ENCODE measurements at regions not wholly inside any gene's neighbourhood (a gene's known extent, or its start where the extent isn't known, plus 50 kb on each side); places are given as distances from the start of the nearest gene placed in this dataset.
"Not testable (repeated sequence)": the region's sequence is repeated elsewhere in the genome, so short reads cannot be mapped to it uniquely, and the experiment has no call there.

- 65% methylated on average over 10 of the region's 10 CpGs for WGBS
- intact Hi-C loops (cut with DNase I) = no loop called here
- Histone ChIP-seq H3K9me3 (ENCODE audit: control insufficient read depth, low read length) (no peaks in the 10 kb centered on the region), H3K4me1 (ENCODE audit: control insufficient read depth, insufficient read depth, low read length) (no peaks in the 10 kb centered on the region), H3K27me3 (ENCODE audit: control insufficient read depth, insufficient read depth) (no peaks in the 10 kb centered on the region), H3K27ac (ENCODE audit: low read length) (no peak overlapping the region), H3K4me3 (ENCODE audit: low read length) (no peak overlapping the region)
- DNase-seq (no peak), ATAC-seq (no peak)
Measured at GRCh38 chr20:57977141-57977540, 251.3 kb downstream of the ANKRD60 start.

- WGBS = 95% methylated on average over 3 of the region's 3 CpGs
- Histone ChIP-seq H3K9me3 (ENCODE audit: control insufficient read depth, low read length) (no peaks in the 10 kb centered on the region), H3K27me3 (ENCODE audit: control insufficient read depth, insufficient read depth) (no peaks in the 10 kb centered on the region), H3K27ac (ENCODE audit: low read length) (no peak overlapping the region), H3K4me3 (ENCODE audit: low read length) (no peak overlapping the region), H3K4me1 (ENCODE audit: control insufficient read depth, insufficient read depth, low read length) (no peaks in the 10 kb centered on the region)
- DNase-seq = no peak
- intact Hi-C loops (cut with DNase I) = no loop called here
- no peak for ATAC-seq
Measured at GRCh38 chr20:57974863-57975262, 253.6 kb downstream of the ANKRD60 start.

- WGBS = 91% methylated on average over 3 of the region's 3 CpGs
- DNase-seq = no peak
Measured at GRCh38 chr20:57973886-57974285, 254.6 kb downstream of the ANKRD60 start.

GRCh38 chr20:57971583-57971982 lies 256.9 kb downstream of the ANKRD60 start:
- H3K4me3 ChIP-seq (ENCODE audit: low read length); H3K4me1 ChIP-seq (ENCODE audit: control insufficient read depth, insufficient read depth, low read length); H3K9me3 ChIP-seq (ENCODE audit: control insufficient read depth, low read length); H3K27ac ChIP-seq (ENCODE audit: low read length); H3K27me3 ChIP-seq (ENCODE audit: control insufficient read depth, insufficient read depth); ATAC-seq; intact Hi-C loops (cut with DNase I); DNase-seq: not testable (repeated sequence)
- 100% methylated on average over 1 of the region's 1 CpG for WGBS

More at GRCh38 chr20:57973886-57974285, 254.6 kb downstream of the ANKRD60 start:
- H3K27ac ChIP-seq (ENCODE audit: low read length) = no peak overlapping the region
- no peaks in the 10 kb centered on the region for H3K27me3 ChIP-seq (ENCODE audit: control insufficient read depth, insufficient read depth)
- no peak overlapping the region for H3K4me3 ChIP-seq (ENCODE audit: low read length)
- intact Hi-C loops (cut with DNase I) = no loop called here
- H3K9me3 ChIP-seq (ENCODE audit: control insufficient read depth, low read length) = no peaks in the 10 kb centered on the region
- no peak for ATAC-seq
- H3K4me1 ChIP-seq (ENCODE audit: control insufficient read depth, insufficient read depth, low read length) = no peaks in the 10 kb centered on the region

GRCh38 chr20:57970856-57971255 lies 257.6 kb downstream of the ANKRD60 start:
- Histone ChIP-seq H3K27me3 (ENCODE audit: control insufficient read depth, insufficient read depth) (no peaks in the 10 kb centered on the region), H3K4me3 (ENCODE audit: low read length) (no peak overlapping the region), H3K4me1 (ENCODE audit: control insufficient read depth, insufficient read depth, low read length) (no peaks in the 10 kb centered on the region), H3K27ac (ENCODE audit: low read length) (no peak overlapping the region), H3K9me3 (ENCODE audit: control insufficient read depth, low read length) (no peaks in the 10 kb centered on the region)
- no peak for DNase-seq
- ATAC-seq = no peak
- intact Hi-C loops (cut with DNase I) = no loop called here
- 65% methylated on average over 6 of the region's 6 CpGs for WGBS

- no peak overlapping the region for H3K4me3 ChIP-seq (ENCODE audit: low read length)
- no peaks in the 10 kb centered on the region for H3K4me1 ChIP-seq (ENCODE audit: control insufficient read depth, insufficient read depth, low read length)
- H3K27ac ChIP-seq (ENCODE audit: low read length) = no peak overlapping the region
- no peak for ATAC-seq
- WGBS = 59% methylated on average over 5 of the region's 5 CpGs
- intact Hi-C loops (cut with DNase I) = no loop called here
- DNase-seq = no peak
- H3K27me3 ChIP-seq (ENCODE audit: control insufficient read depth, insufficient read depth) = no peaks in the 10 kb centered on the region
- H3K9me3 ChIP-seq (ENCODE audit: control insufficient read depth, low read length) = no peaks in the 10 kb centered on the region
Measured at GRCh38 chr20:57970116-57970515, 258.3 kb downstream of the ANKRD60 start.

GRCh38 chr20:57968120-57968519 lies 258.3 kb upstream of the PMEPA1 start:
- 82% methylated on average over 1 of the region's 1 CpG for WGBS
- ATAC-seq (no peak), DNase-seq (no peak)
- Histone ChIP-seq H3K4me1 (ENCODE audit: control insufficient read depth, insufficient read depth, low read length) (no peaks in the 10 kb centered on the region), H3K27me3 (ENCODE audit: control insufficient read depth, insufficient read depth) (no peaks in the 10 kb centered on the region), H3K27ac (ENCODE audit: low read length) (no peak overlapping the region), H3K4me3 (ENCODE audit: low read length) (no peak overlapping the region), H3K9me3 (ENCODE audit: control insufficient read depth, low read length) (no peaks in the 10 kb centered on the region)
- intact Hi-C loops (cut with DNase I) = no loop called here

- Histone ChIP-seq H3K4me1 (ENCODE audit: control insufficient read depth, insufficient read depth, low read length) (no peaks in the 10 kb centered on the region), H3K27me3 (ENCODE audit: control insufficient read depth, insufficient read depth) (no peaks in the 10 kb centered on the region), H3K9me3 (ENCODE audit: control insufficient read depth, low read length) (no peaks in the 10 kb centered on the region), H3K27ac (ENCODE audit: low read length) (no peak overlapping the region), H3K4me3 (ENCODE audit: low read length) (no peak overlapping the region)
- intact Hi-C loops (cut with DNase I) = no loop called here
- DNase-seq (no peak), ATAC-seq (no peak)
- 68% methylated on average over 10 of the region's 10 CpGs for WGBS
Measured at GRCh38 chr20:57967364-57967763, 257.5 kb upstream of the PMEPA1 start.

- intact Hi-C loops (cut with DNase I) = no loop called here
- no peaks in the 10 kb centered on the region for H3K27me3 ChIP-seq (ENCODE audit: control insufficient read depth, insufficient read depth)
- no peak overlapping the region for H3K27ac ChIP-seq (ENCODE audit: low read length)
- WGBS = 68% methylated on average over 5 of the region's 5 CpGs
- H3K4me3 ChIP-seq (ENCODE audit: low read length) = no peak overlapping the region
- DNase-seq (no peak), ATAC-seq (no peak)
- no peaks in the 10 kb centered on the region for H3K4me1 ChIP-seq (ENCODE audit: control insufficient read depth, insufficient read depth, low read length)
- H3K9me3 ChIP-seq (ENCODE audit: control insufficient read depth, low read length) = no peaks in the 10 kb centered on the region
Measured at GRCh38 chr20:57966620-57967019, 256.8 kb upstream of the PMEPA1 start.

- 87% methylated on average over 11 of the region's 11 CpGs for WGBS
- H3K4me3 ChIP-seq (ENCODE audit: low read length) = no peak overlapping the region
- ATAC-seq (no peak), DNase-seq (no peak)
- peaks cover 2% of the 10 kb centered on the region for H3K4me1 ChIP-seq (ENCODE audit: control insufficient read depth, insufficient read depth, low read length)
- no peaks in the 10 kb centered on the region for H3K27me3 ChIP-seq (ENCODE audit: control insufficient read depth, insufficient read depth)
- intact Hi-C loops (cut with DNase I) = no loop called here
- H3K27ac ChIP-seq (ENCODE audit: low read length) = no peak overlapping the region
- H3K9me3 ChIP-seq (ENCODE audit: control insufficient read depth, low read length) = no peaks in the 10 kb centered on the region
Measured at GRCh38 chr20:57965441-57965840, 255.6 kb upstream of the PMEPA1 start.

- Histone ChIP-seq H3K9me3 (ENCODE audit: control insufficient read depth, low read length) (no peaks in the 10 kb centered on the region), H3K27ac (ENCODE audit: low read length) (peak overlapping the region; percentile 11), H3K27me3 (ENCODE audit: control insufficient read depth, insufficient read depth) (no peaks in the 10 kb centered on the region), H3K4me1 (ENCODE audit: control insufficient read depth, insufficient read depth, low read length) (peaks cover 2% of the 10 kb centered on the region), H3K4me3 (ENCODE audit: low read length) (no peak overlapping the region)
- ATAC-seq (peak; percentile 57 to 67), DNase-seq (peak; percentile 42 to 76 (median 71))
- intact Hi-C loops (cut with DNase I) = no loop called here
- 57% methylated on average over 15 of the region's 15 CpGs for WGBS
Measured at GRCh38 chr20:57964011-57964862, 254.4 kb upstream of the PMEPA1 start.
